ENCODE measurements at regions not wholly inside any gene's neighbourhood (a gene's known extent, or its start where the extent isn't known, plus 50 kb on each side); places are given as distances from the start of the nearest gene placed in this dataset.
A peak's percentile ranks its signal among the peaks of the same experiment; 100 is the strongest.

DNA sequence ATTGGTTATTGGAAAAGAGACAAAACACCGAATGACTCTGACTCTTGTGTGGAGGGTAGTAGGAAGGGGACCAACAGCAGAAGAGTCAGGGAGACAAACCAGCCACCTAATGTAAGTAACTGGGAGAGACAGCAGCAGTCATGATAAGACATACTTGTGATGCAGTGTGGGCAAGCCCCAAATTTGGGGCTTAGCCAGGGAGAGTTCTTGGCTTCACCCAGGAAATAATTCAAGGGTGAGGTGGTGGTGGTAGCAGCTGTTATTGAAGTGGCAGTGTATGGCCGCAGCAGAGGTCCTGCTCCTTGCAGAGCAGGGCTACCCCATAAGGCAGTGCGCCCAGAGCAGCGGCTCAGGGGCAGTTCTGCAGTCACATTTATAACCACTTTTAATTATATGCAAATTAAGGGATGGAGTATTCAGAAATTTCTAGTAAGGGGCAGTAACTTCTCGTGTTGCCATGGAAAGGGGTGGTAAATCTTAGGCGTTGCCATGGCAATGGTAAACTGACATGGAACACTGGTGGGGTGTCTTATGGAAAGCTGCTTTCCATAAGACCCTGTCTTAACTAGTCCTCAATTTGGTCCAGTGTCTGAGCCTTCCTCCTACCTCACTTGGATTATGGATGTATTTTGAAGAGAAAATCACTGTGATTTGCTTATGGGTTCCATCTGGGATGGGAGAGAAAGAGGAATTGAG is 317.1 kb downstream of the PHKB start:
- H3K4me2 ChIP-seq (ENCODE audit: insufficient read depth, low read length): no peak overlapping the region
- WGBS (ENCODE audit: insufficient coverage, low coverage, missing lambda C conversion rate): 6% methylated on average over 6 of the region's 6 CpGs
- H3K27ac ChIP-seq (ENCODE audit: extremely low read depth, low read depth, low read length): no peak overlapping the region
- intact Hi-C loops (cut with micrococcal nuclease) (no loop called here), in situ Hi-C loops (cut with MboI) (no loop called here)
- no peaks in the 10 kb centered on the region for H4K20me1 ChIP-seq (replicated peaks; ENCODE audit: control insufficient read depth, insufficient read depth, low read length)
- H3K36me3 ChIP-seq (ENCODE audit: control insufficient read depth, insufficient read depth, low read length): no peaks in the 10 kb centered on the region
- ChIA-PET POLR2A (no interaction called here), CTCF (ENCODE audit: low intra/inter-chr PET ratio) (no interaction called here)
- FAIRE-seq: no peak
- ATAC-seq: no peak
- H3K27me3 ChIP-seq (ENCODE audit: control insufficient read depth in 2 of 2, insufficient read depth in 2 of 2, low read length in 2 of 2): no peaks in the 10 kb centered on the region; a peak in 1 of 5 replicates
- H3K79me2 ChIP-seq (ENCODE audit: control insufficient read depth, insufficient read depth, low read length): no peaks in the 10 kb centered on the region
- H3K4me1 ChIP-seq (replicated peaks in 1 of 2; ENCODE audit: control insufficient read depth in 2 of 2, insufficient read depth in 2 of 2, low read length in 2 of 2): peaks cover 0 to 7% of the 10 kb centered on the region in 2 experiments; a peak in 2 of 5 replicates
- H2AFZ ChIP-seq (ENCODE audit: low read depth, low read length): no peak overlapping the region
- no TSS peak for BruUV-seq (replicated peaks)
- DNase-seq (ENCODE audit: extremely low read depth in 1 of 4, low spot score in 3 of 4): no peak
- no peak overlapping the region for H3K4me3 ChIP-seq
- TF ChIP-seq, protein P1, sequence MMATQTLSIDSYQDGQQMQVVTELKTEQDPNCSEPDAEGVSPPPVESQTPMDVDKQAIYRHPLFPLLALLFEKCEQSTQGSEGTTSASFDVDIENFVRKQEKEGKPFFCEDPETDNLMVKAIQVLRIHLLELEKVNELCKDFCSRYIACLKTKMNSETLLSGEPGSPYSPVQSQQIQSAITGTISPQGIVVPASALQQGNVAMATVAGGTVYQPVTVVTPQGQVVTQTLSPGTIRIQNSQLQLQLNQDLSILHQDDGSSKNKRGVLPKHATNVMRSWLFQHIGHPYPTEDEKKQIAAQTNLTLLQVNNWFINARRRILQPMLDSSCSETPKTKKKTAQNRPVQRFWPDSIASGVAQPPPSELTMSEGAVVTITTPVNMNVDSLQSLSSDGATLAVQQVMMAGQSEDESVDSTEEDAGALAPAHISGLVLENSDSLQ (IDR thresholded peaks at IDR 0.05): peak; percentile 52
- TF ChIP-seq RFX1 (IDR thresholded peaks at IDR 0.05) (peak; percentile 74), TARDBP (IDR thresholded peaks at IDR 0.05) (no peak), SRSF9 (IDR thresholded peaks at IDR 0.05; ENCODE audit: borderline replicate concordance, low read depth, low read length) (no peak)
- TF ChIP-seq, protein P2, sequence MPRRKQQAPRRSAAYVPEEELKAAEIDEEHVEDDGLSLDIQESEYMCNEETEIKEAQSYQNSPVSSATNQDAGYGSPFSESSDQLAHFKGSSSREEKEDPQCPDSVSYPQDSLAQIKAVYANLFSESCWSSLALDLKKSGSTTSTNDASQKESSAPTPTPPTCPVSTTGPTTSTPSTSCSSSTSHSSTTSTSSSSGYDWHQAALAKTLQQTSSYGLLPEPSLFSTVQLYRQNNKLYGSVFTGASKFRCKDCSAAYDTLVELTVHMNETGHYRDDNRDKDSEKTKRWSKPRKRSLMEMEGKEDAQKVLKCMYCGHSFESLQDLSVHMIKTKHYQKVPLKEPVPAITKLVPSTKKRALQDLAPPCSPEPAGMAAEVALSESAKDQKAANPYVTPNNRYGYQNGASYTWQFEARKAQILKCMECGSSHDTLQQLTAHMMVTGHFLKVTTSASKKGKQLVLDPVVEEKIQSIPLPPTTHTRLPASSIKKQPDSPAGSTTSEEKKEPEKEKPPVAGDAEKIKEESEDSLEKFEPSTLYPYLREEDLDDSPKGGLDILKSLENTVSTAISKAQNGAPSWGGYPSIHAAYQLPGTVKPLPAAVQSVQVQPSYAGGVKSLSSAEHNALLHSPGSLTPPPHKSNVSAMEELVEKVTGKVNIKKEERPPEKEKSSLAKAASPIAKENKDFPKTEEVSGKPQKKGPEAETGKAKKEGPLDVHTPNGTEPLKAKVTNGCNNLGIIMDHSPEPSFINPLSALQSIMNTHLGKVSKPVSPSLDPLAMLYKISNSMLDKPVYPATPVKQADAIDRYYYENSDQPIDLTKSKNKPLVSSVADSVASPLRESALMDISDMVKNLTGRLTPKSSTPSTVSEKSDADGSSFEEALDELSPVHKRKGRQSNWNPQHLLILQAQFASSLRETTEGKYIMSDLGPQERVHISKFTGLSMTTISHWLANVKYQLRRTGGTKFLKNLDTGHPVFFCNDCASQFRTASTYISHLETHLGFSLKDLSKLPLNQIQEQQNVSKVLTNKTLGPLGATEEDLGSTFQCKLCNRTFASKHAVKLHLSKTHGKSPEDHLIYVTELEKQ (CRISPR knock-in tag; IDR thresholded peaks at IDR 0.05): no peak
- no peaks in the 10 kb centered on the region for H3K9me3 ChIP-seq (replicated peaks; ENCODE audit: control insufficient read depth, insufficient read depth, low read depth, low read length)
- no peaks in the 10 kb centered on the region for H3K9me1 ChIP-seq (ENCODE audit: control insufficient read depth, insufficient read depth, low read length)
- no peak overlapping the region for H3K9ac ChIP-seq (ENCODE audit: insufficient read depth in 1 of 2, low read depth in 2 of 2, low read length in 2 of 2)
